ENCODE measurements at regions not wholly inside any gene's neighbourhood (a gene's known extent, or its start where the extent isn't known, plus 50 kb on each side); places are given as distances from the start of the nearest gene placed in this dataset.

- H3K36me3 ChIP-seq (replicated peaks in 1 of 2; ENCODE audit: control insufficient read depth in 2 of 2, insufficient read depth in 2 of 2, low read length in 2 of 2): no peaks in the 10 kb centered on the region
- no peaks in the 10 kb centered on the region for H3K79me1 ChIP-seq (ENCODE audit: low read depth, low read length)
- H2BK15ac ChIP-seq (ENCODE audit: low read length): no peak overlapping the region
- no peak overlapping the region for H3K14ac ChIP-seq (ENCODE audit: low read length)
- H2AFZ ChIP-seq (ENCODE audit: low read length): no peak overlapping the region
- no peak overlapping the region for H3K27ac ChIP-seq (replicated peaks; ENCODE audit: low read length)
- WGBS, 2 donors (ENCODE audit: extremely low coverage in 2 of 2, insufficient read length in 2 of 2, insufficient replicate concordance in 1 of 2): no CpG with 5 or more reads among the region's 3 CpGs
- H2BK12ac ChIP-seq (ENCODE audit: low read length): no peak overlapping the region
- H3K4me3 ChIP-seq (ENCODE audit: low read length in 2 of 2): no peak overlapping the region
- H3K9ac ChIP-seq (ENCODE audit: low read depth, low read length, poor library complexity): no peak overlapping the region
- H3K27me3 ChIP-seq (ENCODE audit: control insufficient read depth in 3 of 3, insufficient read depth in 3 of 3, low read depth in 1 of 3, low read length in 3 of 3): no peaks in the 10 kb centered on the region
- H3K23ac ChIP-seq (ENCODE audit: low read depth, low read length, poor library complexity): no peak overlapping the region
- H2BK120ac ChIP-seq (ENCODE audit: low read depth, low read length): no peak overlapping the region
- H3K18ac ChIP-seq (ENCODE audit: low read length): no peak overlapping the region
- H3K9me3 ChIP-seq (replicated peaks in 1 of 2; ENCODE audit: control insufficient read depth in 2 of 2, insufficient read depth in 1 of 2, low read depth in 1 of 2, low read length in 2 of 2): no peaks in the 10 kb centered on the region
- DNase-seq (ENCODE audit: low spot score): no peak
- no peaks in the 10 kb centered on the region for H3K4me1 ChIP-seq (ENCODE audit: control insufficient read depth in 2 of 2, insufficient read depth in 1 of 2, low read depth in 1 of 2, low read length in 2 of 2)
- H4K91ac ChIP-seq (ENCODE audit: low read depth, low read length, poor library complexity): no peak overlapping the region
- no peak overlapping the region for H2AK5ac ChIP-seq (ENCODE audit: low read depth, low read length)
- H2BK5ac ChIP-seq (ENCODE audit: low read length): no peak overlapping the region
- H3K4me2 ChIP-seq (ENCODE audit: insufficient read depth, low read length, poor library complexity, severe bottlenecking): no peak overlapping the region
- no peak overlapping the region for H3K4ac ChIP-seq (ENCODE audit: low read length)
- no peak overlapping the region for H4K8ac ChIP-seq (ENCODE audit: low read depth, low read length)
These were observed 260.1 kb upstream of the TMPRSS15 start for GRCh38 chr21:18663663-18664062.

- Histone ChIP-seq H2AK5ac (ENCODE audit: low read depth, low read length) (no peak overlapping the region), H2BK5ac (ENCODE audit: low read length) (no peak overlapping the region), H3K27ac (replicated peaks; ENCODE audit: low read length) (no peak overlapping the region), H3K9me3 (replicated peaks in 1 of 2; ENCODE audit: control insufficient read depth in 2 of 2, insufficient read depth in 1 of 2, low read depth in 1 of 2, low read length in 2 of 2) (no peaks in the 10 kb centered on the region), H4K91ac (ENCODE audit: low read depth, low read length, poor library complexity) (no peak overlapping the region), H3K79me1 (ENCODE audit: low read depth, low read length) (no peaks in the 10 kb centered on the region), H3K4me1 (ENCODE audit: control insufficient read depth in 2 of 2, insufficient read depth in 1 of 2, low read depth in 1 of 2, low read length in 2 of 2) (no peaks in the 10 kb centered on the region), H3K4me2 (ENCODE audit: insufficient read depth, low read length, poor library complexity, severe bottlenecking) (no peak overlapping the region), H2AFZ (ENCODE audit: low read length) (no peak overlapping the region), H3K14ac (ENCODE audit: low read length) (no peak overlapping the region), H4K8ac (ENCODE audit: low read depth, low read length) (no peak overlapping the region), H3K27me3 (ENCODE audit: control insufficient read depth in 3 of 3, insufficient read depth in 3 of 3, low read depth in 1 of 3, low read length in 3 of 3) (no peaks in the 10 kb centered on the region), H2BK15ac (ENCODE audit: low read length) (no peak overlapping the region), H3K4me3 (ENCODE audit: low read length in 2 of 2) (no peak overlapping the region), H3K18ac (ENCODE audit: low read length) (no peak overlapping the region), H2BK12ac (ENCODE audit: low read length) (no peak overlapping the region), H3K36me3 (replicated peaks in 1 of 2; ENCODE audit: control insufficient read depth in 2 of 2, insufficient read depth in 2 of 2, low read length in 2 of 2) (no peaks in the 10 kb centered on the region), H3K9ac (ENCODE audit: low read depth, low read length, poor library complexity) (no peak overlapping the region), H3K23ac (ENCODE audit: low read depth, low read length, poor library complexity) (no peak overlapping the region), H2BK120ac (ENCODE audit: low read depth, low read length) (no peak overlapping the region), H3K4ac (ENCODE audit: low read length) (no peak overlapping the region)
- WGBS, 2 donors (ENCODE audit: extremely low coverage in 2 of 2, insufficient read length in 2 of 2, insufficient replicate concordance in 1 of 2): no CpG with 5 or more reads among the region's 1 CpG
- DNase-seq (ENCODE audit: low spot score): no peak
These were observed 263.1 kb upstream of the TMPRSS15 start for GRCh38 chr21:18666725-18667124.

- Histone ChIP-seq H2BK5ac (ENCODE audit: low read length) (no peak overlapping the region), H3K27ac (replicated peaks; ENCODE audit: low read length) (no peak overlapping the region), H2BK120ac (ENCODE audit: low read depth, low read length) (no peak overlapping the region), H3K18ac (ENCODE audit: low read length) (no peak overlapping the region), H3K36me3 (replicated peaks in 1 of 2; ENCODE audit: control insufficient read depth in 2 of 2, insufficient read depth in 2 of 2, low read length in 2 of 2) (no peaks in the 10 kb centered on the region), H3K4ac (ENCODE audit: low read length) (no peak overlapping the region), H2BK12ac (ENCODE audit: low read length) (no peak overlapping the region), H3K27me3 (ENCODE audit: control insufficient read depth in 3 of 3, insufficient read depth in 3 of 3, low read depth in 1 of 3, low read length in 3 of 3) (no peaks in the 10 kb centered on the region), H2AFZ (ENCODE audit: low read length) (no peak overlapping the region), H3K79me1 (ENCODE audit: low read depth, low read length) (no peaks in the 10 kb centered on the region), H4K8ac (ENCODE audit: low read depth, low read length) (no peak overlapping the region), H3K4me3 (ENCODE audit: low read length in 2 of 2) (no peak overlapping the region), H4K91ac (ENCODE audit: low read depth, low read length, poor library complexity) (no peak overlapping the region), H3K14ac (ENCODE audit: low read length) (no peak overlapping the region), H3K9me3 (replicated peaks in 1 of 2; ENCODE audit: control insufficient read depth in 2 of 2, insufficient read depth in 1 of 2, low read depth in 1 of 2, low read length in 2 of 2) (no peaks in the 10 kb centered on the region), H2AK5ac (ENCODE audit: low read depth, low read length) (no peak overlapping the region), H2BK15ac (ENCODE audit: low read length) (no peak overlapping the region), H3K9ac (ENCODE audit: low read depth, low read length, poor library complexity) (no peak overlapping the region), H3K4me2 (ENCODE audit: insufficient read depth, low read length, poor library complexity, severe bottlenecking) (no peak overlapping the region), H3K23ac (ENCODE audit: low read depth, low read length, poor library complexity) (no peak overlapping the region), H3K4me1 (ENCODE audit: control insufficient read depth in 2 of 2, insufficient read depth in 1 of 2, low read depth in 1 of 2, low read length in 2 of 2) (no peaks in the 10 kb centered on the region)
- no CpG with 5 or more reads among the region's 1 CpG for WGBS, 2 donors (ENCODE audit: extremely low coverage in 2 of 2, insufficient read length in 2 of 2, insufficient replicate concordance in 1 of 2)
- DNase-seq (ENCODE audit: low spot score): no peak
These were observed 270.2 kb upstream of the TMPRSS15 start for GRCh38 chr21:18673789-18674188.

GRCh38 chr21:18677632-18678031 lies 274.0 kb upstream of the TMPRSS15 start:
- H3K9me3 ChIP-seq (replicated peaks in 1 of 2; ENCODE audit: control insufficient read depth in 2 of 2, insufficient read depth in 1 of 2, low read depth in 1 of 2, low read length in 2 of 2): no peaks in the 10 kb centered on the region
- no peak overlapping the region for H2AK5ac ChIP-seq (ENCODE audit: low read depth, low read length)
- no peaks in the 10 kb centered on the region for H3K4me1 ChIP-seq (ENCODE audit: control insufficient read depth in 2 of 2, insufficient read depth in 1 of 2, low read depth in 1 of 2, low read length in 2 of 2)
- no peak overlapping the region for H2AFZ ChIP-seq (ENCODE audit: low read length)
- no peak overlapping the region for H3K4me2 ChIP-seq (ENCODE audit: insufficient read depth, low read length, poor library complexity, severe bottlenecking)
- H3K23ac ChIP-seq (ENCODE audit: low read depth, low read length, poor library complexity): no peak overlapping the region
- no peak overlapping the region for H4K91ac ChIP-seq (ENCODE audit: low read depth, low read length, poor library complexity)
- H2BK15ac ChIP-seq (ENCODE audit: low read length): no peak overlapping the region
- DNase-seq (ENCODE audit: low spot score): no peak
- no peak overlapping the region for H2BK120ac ChIP-seq (ENCODE audit: low read depth, low read length)
- H4K8ac ChIP-seq (ENCODE audit: low read depth, low read length): no peak overlapping the region
- no peak overlapping the region for H3K27ac ChIP-seq (replicated peaks; ENCODE audit: low read length)
- H2BK5ac ChIP-seq (ENCODE audit: low read length): no peak overlapping the region
- no peak overlapping the region for H3K18ac ChIP-seq (ENCODE audit: low read length)
- no peaks in the 10 kb centered on the region for H3K36me3 ChIP-seq (replicated peaks in 1 of 2; ENCODE audit: control insufficient read depth in 2 of 2, insufficient read depth in 2 of 2, low read length in 2 of 2)
- H3K14ac ChIP-seq (ENCODE audit: low read length): no peak overlapping the region
- no peaks in the 10 kb centered on the region for H3K27me3 ChIP-seq (ENCODE audit: control insufficient read depth in 3 of 3, insufficient read depth in 3 of 3, low read depth in 1 of 3, low read length in 3 of 3)
- H3K79me1 ChIP-seq (ENCODE audit: low read depth, low read length): no peaks in the 10 kb centered on the region
- H2BK12ac ChIP-seq (ENCODE audit: low read length): no peak overlapping the region
- no peak overlapping the region for H3K4me3 ChIP-seq (ENCODE audit: low read length in 2 of 2)
- no peak overlapping the region for H3K4ac ChIP-seq (ENCODE audit: low read length)
- no peak overlapping the region for H3K9ac ChIP-seq (ENCODE audit: low read depth, low read length, poor library complexity)

All from neuronal stem cell (in vitro differentiated cells).